Activated T-helper 17 cell treated with anti-CD3 and anti-CD28 coated beads, Interleukin-2, amount 50 U/mL, for 72 hours (primary cell): ENCODE measurements at regions not wholly inside any gene's neighbourhood (a gene's known extent, or its start where the extent isn't known, plus 50 kb on each side); places are given as distances from the start of the nearest gene placed in this dataset.

Experiments
- ATAC-seq: fragments of 150-1000 bp; cut with Tn5 transposase; replicated peaks from 2 replicates; pipeline ENCODE4 v1.10.0; 2021; ENCODE audit warnings: mild to moderate bottlenecking, moderate library complexity
- H3K27ac Mint-ChIP-seq: one replicate; pipeline ENCODE4 v1.8.0; 2022; ENCODE audit warnings: mixed read lengths
- H3K27me3 Mint-ChIP-seq: one replicate; pipeline ENCODE4 v1.8.0; 2022; ENCODE audit warnings: mixed read lengths
- H3K36me3 Mint-ChIP-seq: one replicate; pipeline ENCODE4 v1.8.0; 2022; ENCODE audit warnings: low read depth, mild to moderate bottlenecking, mixed read lengths
- H3K4me1 Mint-ChIP-seq: one replicate; pipeline ENCODE4 v1.8.0; 2022; ENCODE audit warnings: mixed read lengths
- H3K4me3 Mint-ChIP-seq: one replicate; pipeline ENCODE4 v1.8.0; 2022; ENCODE audit warnings: mild to moderate bottlenecking, mixed read lengths
- H3K9me3 Mint-ChIP-seq: one replicate; pipeline ENCODE4 v1.8.0; 2022; ENCODE audit warnings: mixed read lengths

GRCh38 chr18:73258375-73259087 is 390.7 kb upstream of the NETO1 start:
- Mint-ChIP-seq H3K9me3 (peaks cover 3% of the 10 kb centered on the region), H3K36me3 (no peaks in the 10 kb centered on the region), H3K4me3 (no peak overlapping the region), H3K27ac (no peak overlapping the region), H3K4me1 (no peaks in the 10 kb centered on the region), H3K27me3 (no peaks in the 10 kb centered on the region)
- no peak for ATAC-seq

- no peaks in the 10 kb centered on the region for H3K4me1 Mint-ChIP-seq
- ATAC-seq = no peak
- no peaks in the 10 kb centered on the region for H3K36me3 Mint-ChIP-seq
- H3K9me3 Mint-ChIP-seq = peaks cover 8% of the 10 kb centered on the region
- no peak overlapping the region for H3K4me3 Mint-ChIP-seq
- H3K27ac Mint-ChIP-seq = no peak overlapping the region
- no peaks in the 10 kb centered on the region for H3K27me3 Mint-ChIP-seq
Measured at GRCh38 chr18:73254564-73254963, 386.8 kb upstream of the NETO1 start.

GRCh38 chr18:73249030-73249429 is 381.2 kb upstream of the NETO1 start:
- no peaks in the 10 kb centered on the region for H3K27me3 Mint-ChIP-seq
- no peak overlapping the region for H3K4me3 Mint-ChIP-seq
- peaks cover 19% of the 10 kb centered on the region for H3K9me3 Mint-ChIP-seq
- H3K36me3 Mint-ChIP-seq = no peaks in the 10 kb centered on the region
- no peak overlapping the region for H3K27ac Mint-ChIP-seq
- no peaks in the 10 kb centered on the region for H3K4me1 Mint-ChIP-seq
- no peak for ATAC-seq

DNA sequence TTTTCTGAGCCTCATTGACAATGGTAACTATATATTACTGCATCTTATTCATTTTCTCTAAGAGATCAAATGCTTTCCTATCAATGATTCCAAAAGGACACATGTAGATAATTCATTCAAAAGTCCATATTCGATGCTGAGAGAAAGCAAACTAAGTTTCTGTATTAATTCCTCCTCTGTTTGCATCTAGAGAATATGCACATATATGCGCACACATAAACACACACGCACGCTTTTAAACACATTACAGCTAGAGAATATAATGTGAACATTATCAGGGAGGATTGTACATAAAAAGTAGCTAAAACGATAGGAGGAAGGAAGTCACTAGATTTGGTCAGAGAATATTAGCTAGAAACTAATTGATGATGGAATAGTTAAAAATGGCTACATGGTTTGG is 379.0 kb upstream of the NETO1 start:
- Mint-ChIP-seq H3K4me3 (no peak overlapping the region), H3K27ac (no peak overlapping the region), H3K27me3 (no peaks in the 10 kb centered on the region), H3K9me3 (peaks cover 19% of the 10 kb centered on the region), H3K4me1 (no peaks in the 10 kb centered on the region), H3K36me3 (no peaks in the 10 kb centered on the region)
- ATAC-seq = no peak

DNA sequence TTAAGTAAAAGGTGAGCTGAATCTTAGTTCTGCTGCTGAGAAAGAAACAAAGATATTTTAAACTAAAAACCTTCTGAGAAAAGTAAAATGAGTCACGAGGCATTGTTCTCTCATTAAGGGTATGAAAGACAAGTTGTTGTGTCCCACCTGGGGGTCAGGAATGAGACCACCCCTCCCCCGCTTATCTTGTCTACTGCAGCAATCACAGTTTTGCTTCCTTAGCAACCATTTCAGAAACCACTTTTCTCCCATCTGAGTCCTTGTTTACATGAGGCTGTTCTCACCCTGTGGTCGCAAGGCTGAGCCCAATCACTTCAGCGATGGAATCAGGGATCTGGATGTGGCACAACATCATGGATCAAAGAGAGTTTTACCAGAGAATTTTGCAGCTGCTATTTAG is 377.6 kb upstream of the NETO1 start:
- H3K36me3 Mint-ChIP-seq = no peaks in the 10 kb centered on the region
- H3K27ac Mint-ChIP-seq = no peak overlapping the region
- peaks cover 19% of the 10 kb centered on the region for H3K9me3 Mint-ChIP-seq
- no peak overlapping the region for H3K4me3 Mint-ChIP-seq
- no peaks in the 10 kb centered on the region for H3K4me1 Mint-ChIP-seq
- H3K27me3 Mint-ChIP-seq = no peaks in the 10 kb centered on the region
- no peak for ATAC-seq

DNA sequence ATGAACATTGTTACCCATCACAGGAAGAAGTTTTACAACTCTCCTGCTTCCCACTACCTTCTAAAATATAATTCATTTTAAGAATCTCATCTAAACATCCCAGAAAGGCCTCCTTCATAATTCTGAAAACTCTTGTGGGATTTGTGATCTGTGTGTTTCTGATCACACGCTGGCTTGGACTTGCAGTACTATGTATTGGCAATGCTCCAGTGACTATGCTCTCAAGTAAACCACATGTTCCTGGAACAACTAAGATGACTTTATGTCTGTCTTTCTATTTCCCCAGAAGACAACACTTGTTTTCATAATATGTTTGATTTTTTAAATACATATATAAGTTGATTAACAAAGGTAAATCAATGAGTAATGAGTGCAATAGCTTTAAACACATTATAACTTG is 376.6 kb upstream of the NETO1 start:
- ATAC-seq = no peak
- Mint-ChIP-seq H3K9me3 (peaks cover 19% of the 10 kb centered on the region), H3K27me3 (no peaks in the 10 kb centered on the region), H3K27ac (no peak overlapping the region), H3K4me3 (no peak overlapping the region), H3K4me1 (no peaks in the 10 kb centered on the region), H3K36me3 (no peaks in the 10 kb centered on the region)

DNA sequence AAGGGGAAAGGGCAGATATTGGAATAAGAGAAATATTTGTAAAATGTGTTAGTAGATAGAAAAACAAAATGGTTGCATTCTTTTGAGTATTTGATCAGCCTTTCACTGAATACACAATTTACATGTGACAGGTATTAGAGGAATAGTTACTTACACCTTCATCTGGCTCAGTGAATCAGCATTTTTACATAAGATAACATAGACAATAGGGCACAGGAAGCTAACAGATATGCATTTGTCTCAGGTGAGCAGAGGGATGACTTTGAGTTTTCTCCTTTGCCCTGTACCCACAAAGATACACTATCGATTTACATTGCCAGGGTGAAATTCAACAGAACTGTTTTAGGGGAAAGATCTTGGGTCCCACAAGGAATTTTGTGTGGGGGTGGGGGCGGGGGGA is 373.1 kb upstream of the NETO1 start:
- peaks cover 24% of the 10 kb centered on the region for H3K9me3 Mint-ChIP-seq
- no peaks in the 10 kb centered on the region for H3K4me1 Mint-ChIP-seq
- ATAC-seq = no peak
- H3K4me3 Mint-ChIP-seq = no peak overlapping the region
- H3K27ac Mint-ChIP-seq = no peak overlapping the region
- no peaks in the 10 kb centered on the region for H3K36me3 Mint-ChIP-seq
- no peaks in the 10 kb centered on the region for H3K27me3 Mint-ChIP-seq

GRCh38 chr18:73235921-73236320 is 368.1 kb upstream of the NETO1 start:
- Mint-ChIP-seq H3K27me3 (no peaks in the 10 kb centered on the region), H3K36me3 (no peaks in the 10 kb centered on the region)
- no peak for ATAC-seq

GRCh38 chr18:73235491-73235890 is 367.7 kb upstream of the NETO1 start:
- Mint-ChIP-seq H3K27ac (no peak overlapping the region), H3K4me1 (no peaks in the 10 kb centered on the region), H3K27me3 (no peaks in the 10 kb centered on the region), H3K9me3 (peaks cover 17% of the 10 kb centered on the region), H3K4me3 (no peak overlapping the region), H3K36me3 (no peaks in the 10 kb centered on the region)
- ATAC-seq = peak; percentile 29

More at GRCh38 chr18:73235921-73236320, 368.1 kb upstream of the NETO1 start:
- Mint-ChIP-seq H3K9me3 (peaks cover 19% of the 10 kb centered on the region), H3K27ac (no peak overlapping the region), H3K4me3 (no peak overlapping the region), H3K4me1 (no peaks in the 10 kb centered on the region)

DNA sequence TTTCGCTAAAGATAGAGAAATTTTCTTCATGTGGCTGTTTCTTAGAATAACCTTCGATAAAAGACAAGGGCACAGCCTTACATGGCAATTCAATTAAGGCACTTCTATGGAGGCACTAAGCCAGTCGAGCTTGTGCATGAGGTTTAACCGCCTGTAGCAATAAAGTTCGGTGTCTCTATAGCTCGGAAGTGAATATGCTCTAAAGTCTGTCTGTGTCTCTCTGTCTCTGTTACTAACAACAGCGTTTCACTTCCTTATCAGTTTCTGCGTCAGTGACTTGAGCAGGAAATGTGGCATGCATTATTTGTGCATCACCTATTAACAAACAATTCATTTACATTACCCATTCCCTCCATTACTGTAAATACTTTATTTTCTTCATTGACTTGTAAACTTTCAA is 365.1 kb upstream of the NETO1 start:
- no peaks in the 10 kb centered on the region for H3K4me1 Mint-ChIP-seq
- H3K27ac Mint-ChIP-seq = no peak overlapping the region
- no peak for ATAC-seq
- H3K4me3 Mint-ChIP-seq = no peak overlapping the region
- H3K36me3 Mint-ChIP-seq = no peaks in the 10 kb centered on the region
- H3K27me3 Mint-ChIP-seq = no peaks in the 10 kb centered on the region
- H3K9me3 Mint-ChIP-seq = peaks cover 5% of the 10 kb centered on the region

- Mint-ChIP-seq H3K4me1 (no peaks in the 10 kb centered on the region), H3K27me3 (no peaks in the 10 kb centered on the region), H3K4me3 (no peak overlapping the region), H3K36me3 (no peaks in the 10 kb centered on the region), H3K9me3 (peaks cover 16% of the 10 kb centered on the region), H3K27ac (no peak overlapping the region)
- ATAC-seq = no peak
Measured at GRCh38 chr18:73220663-73221062, 352.9 kb upstream of the NETO1 start.

- Mint-ChIP-seq H3K27ac (no peak overlapping the region), H3K4me1 (no peaks in the 10 kb centered on the region), H3K4me3 (no peak overlapping the region), H3K9me3 (peaks cover 19% of the 10 kb centered on the region), H3K36me3 (no peaks in the 10 kb centered on the region), H3K27me3 (no peaks in the 10 kb centered on the region)
- no peak for ATAC-seq
Measured at GRCh38 chr18:73218293-73218692, 350.5 kb upstream of the NETO1 start.

GRCh38 chr18:73214970-73215369 is 347.2 kb upstream of the NETO1 start:
- Mint-ChIP-seq H3K4me1 (no peaks in the 10 kb centered on the region), H3K9me3 (peaks cover 14% of the 10 kb centered on the region), H3K27me3 (no peaks in the 10 kb centered on the region), H3K4me3 (no peak overlapping the region), H3K27ac (no peak overlapping the region), H3K36me3 (no peaks in the 10 kb centered on the region)
- no peak for ATAC-seq

DNA sequence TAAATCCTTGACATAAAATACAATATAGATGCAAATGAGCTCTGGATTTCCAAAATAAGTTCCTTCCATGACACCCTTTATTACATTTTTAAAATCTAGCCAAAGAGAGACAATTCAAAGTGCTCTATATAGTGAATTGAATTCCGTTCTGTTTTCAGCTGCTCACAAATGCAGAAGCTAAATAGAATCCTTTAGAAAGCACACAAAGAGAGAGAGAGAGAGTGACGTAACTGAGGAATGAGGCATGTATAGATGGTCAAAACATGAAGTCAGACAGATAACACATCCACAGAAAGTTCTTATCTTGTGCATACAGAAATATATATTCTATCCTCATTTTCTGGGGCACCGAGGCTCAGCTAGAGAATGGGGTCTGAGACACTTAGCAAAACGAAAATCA is 344.7 kb upstream of the NETO1 start:
- H3K36me3 Mint-ChIP-seq = no peaks in the 10 kb centered on the region
- H3K27me3 Mint-ChIP-seq = no peaks in the 10 kb centered on the region
- no peaks in the 10 kb centered on the region for H3K4me1 Mint-ChIP-seq
- H3K27ac Mint-ChIP-seq = no peak overlapping the region
- H3K9me3 Mint-ChIP-seq = peaks cover 9% of the 10 kb centered on the region
- ATAC-seq = no peak
- H3K4me3 Mint-ChIP-seq = no peak overlapping the region

- H3K27me3 Mint-ChIP-seq = no peaks in the 10 kb centered on the region
- no peaks in the 10 kb centered on the region for H3K36me3 Mint-ChIP-seq
- H3K9me3 Mint-ChIP-seq = no peaks in the 10 kb centered on the region
- H3K4me3 Mint-ChIP-seq = no peak overlapping the region
- no peak overlapping the region for H3K27ac Mint-ChIP-seq
- ATAC-seq = no peak
- H3K4me1 Mint-ChIP-seq = no peaks in the 10 kb centered on the region
Measured at GRCh38 chr18:73201940-73202339, 334.2 kb upstream of the NETO1 start.

DNA sequence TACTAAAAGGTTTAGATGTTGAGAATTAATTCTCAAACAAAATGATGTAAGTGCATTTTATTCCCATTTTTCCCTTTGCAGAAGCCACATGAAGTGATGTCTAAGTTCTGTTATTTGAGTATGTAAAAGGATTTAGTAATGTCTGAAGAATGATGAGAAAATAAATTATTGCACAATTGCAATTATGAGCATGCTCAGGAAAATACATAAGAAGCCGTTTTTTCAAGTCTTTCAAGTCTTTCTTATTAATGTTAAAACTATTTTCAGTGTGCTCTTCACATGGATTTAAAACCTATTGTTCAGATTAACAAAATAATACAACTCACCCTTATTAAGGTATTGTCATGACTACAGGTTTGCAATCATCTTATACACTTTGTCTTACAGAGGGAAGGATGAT is 331.4 kb upstream of the NETO1 start:
- no peak overlapping the region for H3K4me3 Mint-ChIP-seq
- ATAC-seq = no peak
- H3K9me3 Mint-ChIP-seq = no peaks in the 10 kb centered on the region
- H3K36me3 Mint-ChIP-seq = no peaks in the 10 kb centered on the region
- no peaks in the 10 kb centered on the region for H3K27me3 Mint-ChIP-seq
- H3K4me1 Mint-ChIP-seq = no peaks in the 10 kb centered on the region
- H3K27ac Mint-ChIP-seq = no peak overlapping the region
